ENCODE measurements at regions not wholly inside any gene's neighbourhood (a gene's known extent, or its start where the extent isn't known, plus 50 kb on each side); places are given as distances from the start of the nearest gene placed in this dataset.

GRCh38 chr9:3689555-3689954 lies 163.8 kb upstream of the RFX3 start:
- Histone ChIP-seq H3K27ac (no peak overlapping the region), H3K36me3 (ENCODE audit: insufficient read depth in 1 of 2, low read depth in 1 of 2) (no peaks in the 10 kb centered on the region), H3K4me1 (no peaks in the 10 kb centered on the region), H3K4me3 (no peak overlapping the region), H3K27me3 (ENCODE audit: insufficient read depth in 3 of 3, low read length in 2 of 3) (no peaks in the 10 kb centered on the region), H3K9me3 (no peaks in the 10 kb centered on the region)
- no peak for ATAC-seq
- WGBS, 3 donors, result 70 to 92% (median 81%) methylated on average over 4 of the region's 4 CpGs
- intact Hi-C loops (cut with DNase I), result no loop called here
- DNase-seq, result no peak
- TF ChIP-seq CTCF (IDR thresholded peaks at IDR 0.05), result no peak

- no peak for TF ChIP-seq CTCF (IDR thresholded peaks at IDR 0.05)
- DNase-seq, result no peak
- intact Hi-C loops (cut with DNase I), result no loop called here
- no peak for ATAC-seq
- no peaks in the 10 kb centered on the region for H3K9me3 ChIP-seq
- H3K27ac ChIP-seq, result no peak overlapping the region
- H3K27me3 ChIP-seq (ENCODE audit: insufficient read depth in 3 of 3, low read length in 2 of 3), result no peaks in the 10 kb centered on the region
- no peaks in the 10 kb centered on the region for H3K4me1 ChIP-seq
- H3K4me3 ChIP-seq, result no peak overlapping the region
- no peaks in the 10 kb centered on the region for H3K36me3 ChIP-seq (ENCODE audit: insufficient read depth in 1 of 2, low read depth in 1 of 2)
Observed at GRCh38 chr9:3687145-3687544, 161.3 kb upstream of the RFX3 start.

- no peak overlapping the region for H3K27ac ChIP-seq
- DNase-seq, result no peak
- ATAC-seq, result no peak
- no peak for TF ChIP-seq CTCF (IDR thresholded peaks at IDR 0.05)
- H3K4me1 ChIP-seq, result no peaks in the 10 kb centered on the region
- intact Hi-C loops (cut with DNase I), result no loop called here
- no peaks in the 10 kb centered on the region for H3K9me3 ChIP-seq
- H3K27me3 ChIP-seq (ENCODE audit: insufficient read depth in 3 of 3, low read length in 2 of 3), result no peaks in the 10 kb centered on the region
- H3K36me3 ChIP-seq (ENCODE audit: insufficient read depth in 1 of 2, low read depth in 1 of 2), result no peaks in the 10 kb centered on the region
- H3K4me3 ChIP-seq, result no peak overlapping the region
- 53 to 65% (median 53%) methylated on average over 3 of the region's 3 CpGs for WGBS, 3 donors
Observed at GRCh38 chr9:3682186-3682585, 156.4 kb upstream of the RFX3 start.

GRCh38 chr9:3677541-3677940 lies 151.7 kb upstream of the RFX3 start:
- 86 to 97% (median 96%) methylated on average over 4 of the region's 4 CpGs for WGBS, 3 donors
- intact Hi-C loops (cut with DNase I), result no loop called here
- DNase-seq (no peak), ATAC-seq (no peak)
- Histone ChIP-seq H3K36me3 (ENCODE audit: insufficient read depth in 1 of 2, low read depth in 1 of 2) (peaks cover 0 to 13% of the 10 kb centered on the region in 2 donors), H3K4me3 (no peak overlapping the region), H3K27ac (no peak overlapping the region), H3K9me3 (no peaks in the 10 kb centered on the region), H3K4me1 (no peaks in the 10 kb centered on the region), H3K27me3 (ENCODE audit: insufficient read depth in 3 of 3, low read length in 2 of 3) (no peaks in the 10 kb centered on the region)
- no peak for TF ChIP-seq CTCF (IDR thresholded peaks at IDR 0.05)

GRCh38 chr9:3676766-3677165 lies 151.0 kb upstream of the RFX3 start:
- Histone ChIP-seq H3K27me3 (ENCODE audit: insufficient read depth in 3 of 3, low read length in 2 of 3) (no peaks in the 10 kb centered on the region), H3K9me3 (no peaks in the 10 kb centered on the region), H3K27ac (no peak overlapping the region), H3K4me1 (no peaks in the 10 kb centered on the region), H3K4me3 (no peak overlapping the region), H3K36me3 (ENCODE audit: insufficient read depth in 1 of 2, low read depth in 1 of 2) (peaks cover 0 to 13% of the 10 kb centered on the region in 2 donors)
- WGBS, 3 donors, result 69 to 77% (median 74%) methylated on average over 3 of the region's 3 CpGs
- no peak for DNase-seq
- TF ChIP-seq CTCF (IDR thresholded peaks at IDR 0.05), result no peak
- intact Hi-C loops (cut with DNase I), result no loop called here
- no peak for ATAC-seq

All from psoas muscle (tissue), 7 donors.